Kidney capillary endothelial cell (primary cell): ENCODE measurements at regions not wholly inside any gene's neighbourhood (a gene's known extent, or its start where the extent isn't known, plus 50 kb on each side); places are given as distances from the start of the nearest gene placed in this dataset.

ENCODE experiments used
- DNase-seq: peaks from one replicate; pipeline ENCODE4 v3.0.0-alpha.2; 2018; ENCODE audit warnings: low spot score

DNA sequence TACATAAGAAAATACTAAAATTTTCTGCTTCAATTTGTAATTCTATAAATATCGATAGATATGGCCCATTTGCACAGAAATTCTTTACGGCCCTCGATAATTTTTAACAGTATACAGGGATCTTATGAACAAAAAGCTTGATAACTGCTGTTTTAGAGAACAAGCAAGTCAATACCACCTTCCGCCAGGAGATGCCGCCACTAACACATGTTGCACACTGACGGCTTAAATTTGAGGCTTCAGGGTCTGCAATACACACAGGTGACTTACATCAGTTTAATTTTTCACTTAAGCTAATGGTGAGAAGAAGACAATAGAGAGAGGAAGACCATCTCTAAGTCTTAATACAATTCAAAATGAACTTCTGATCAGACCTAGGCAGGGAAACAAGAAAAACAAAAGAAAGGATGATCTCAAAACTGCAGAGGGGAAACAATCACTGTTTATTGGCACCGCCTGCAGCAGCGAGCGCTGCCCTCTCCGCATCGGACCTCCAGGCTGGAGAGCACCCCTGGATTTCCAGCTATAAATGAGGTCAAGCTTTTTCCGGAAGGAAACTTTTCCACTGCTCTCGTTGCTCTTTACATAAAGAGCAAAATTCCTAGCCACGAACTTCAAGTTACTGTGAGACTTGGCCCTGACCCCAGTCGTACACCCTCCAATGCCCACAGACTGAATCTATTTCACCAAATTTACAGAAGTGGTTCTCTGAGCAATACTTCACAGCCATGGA, 53.9 kb downstream of the OTOR start:
- DNase-seq = peak; percentile 57

DNA sequence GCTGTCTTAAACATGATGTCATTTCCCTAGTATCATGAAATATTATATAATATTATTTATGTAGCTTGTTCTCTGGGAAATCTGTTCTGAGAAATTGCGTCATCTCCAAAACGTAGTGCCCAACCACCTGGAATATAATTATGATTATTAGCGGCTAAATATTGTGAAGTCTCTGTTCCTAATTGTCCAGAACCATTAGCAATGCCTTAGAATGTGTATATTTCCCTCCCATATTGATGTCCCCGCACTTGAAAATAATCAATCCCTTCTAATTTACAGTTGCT, 54.4 kb downstream of the OTOR start:
- no peak for DNase-seq

DNA sequence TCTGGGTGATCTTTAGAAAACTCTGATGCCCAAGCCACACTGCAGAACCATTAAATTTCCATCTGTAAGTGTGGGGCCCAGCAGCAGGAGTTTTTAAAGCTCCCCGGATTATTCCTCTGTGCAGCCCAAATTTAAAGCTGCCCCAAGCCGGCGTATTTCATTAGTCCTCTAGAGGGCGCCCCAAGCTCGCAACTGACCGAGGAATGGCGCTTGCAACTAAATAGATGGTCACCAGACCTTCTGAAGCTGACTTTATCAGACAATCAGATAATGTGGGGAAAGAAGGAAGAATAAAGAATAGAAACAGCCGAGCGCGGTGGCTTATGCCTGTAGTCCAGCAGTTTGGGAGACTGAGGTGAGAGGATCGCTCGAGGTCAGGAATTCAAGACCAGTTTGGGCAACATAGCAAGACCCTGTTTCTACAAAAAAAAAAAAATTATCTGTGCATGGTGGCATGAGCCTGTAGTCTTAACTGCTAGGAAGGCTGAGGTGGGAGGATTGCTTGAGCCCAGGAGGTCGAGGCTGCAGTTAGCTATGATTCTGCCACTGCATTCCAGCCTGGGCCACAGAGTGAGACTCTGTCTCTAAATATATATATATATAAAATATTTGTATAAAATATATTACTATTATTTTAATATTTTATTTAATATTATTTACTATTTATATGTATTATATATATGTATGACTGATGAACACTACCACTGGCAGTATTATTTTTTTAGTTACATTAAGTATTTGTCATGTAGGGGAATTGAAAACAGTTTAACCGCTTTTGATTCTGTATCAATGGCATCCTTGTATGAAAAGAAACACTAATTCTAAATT, 56.0 kb downstream of the OTOR start:
- DNase-seq = peak; percentile 47

DNA sequence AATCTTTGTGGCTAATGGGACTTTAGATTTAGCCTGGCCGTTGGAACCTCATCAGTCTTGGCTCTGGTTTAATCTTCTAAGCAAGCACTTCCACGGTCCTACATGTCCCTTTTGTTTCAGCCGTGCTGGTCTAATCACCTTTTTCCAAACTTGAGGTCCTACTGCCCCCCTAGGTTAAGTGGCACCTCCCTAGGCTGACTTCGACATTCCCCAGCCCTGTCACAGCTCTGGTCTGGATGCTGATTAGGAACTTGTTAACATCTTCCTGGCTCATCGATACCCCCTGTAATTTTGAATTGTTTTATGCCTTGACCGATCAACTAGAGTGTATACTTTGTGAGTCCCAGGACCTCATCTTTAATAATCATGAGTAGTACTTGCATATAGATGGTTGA, 56.6 kb downstream of the OTOR start:
- no peak for DNase-seq

DNA sequence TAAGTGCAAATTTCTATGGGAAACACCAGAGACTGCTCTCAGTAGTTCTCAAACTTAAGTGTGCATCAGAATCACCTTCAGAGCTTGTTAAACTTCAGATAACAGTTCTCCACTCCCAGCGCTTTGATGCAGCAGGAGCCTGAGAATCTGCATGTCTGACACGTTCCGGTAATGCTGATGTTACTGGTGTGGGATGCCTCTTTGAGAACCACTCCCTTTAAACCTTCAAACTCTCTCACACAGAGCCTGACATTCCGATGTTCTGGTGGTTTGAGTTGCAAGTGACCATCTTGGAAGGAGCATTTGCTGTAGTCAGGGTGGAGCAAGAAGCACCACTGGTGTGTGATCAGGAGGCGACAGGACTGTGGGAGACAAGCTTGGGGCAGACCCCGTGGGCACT, 57.9 kb downstream of the OTOR start:
- DNase-seq = no peak

DNA sequence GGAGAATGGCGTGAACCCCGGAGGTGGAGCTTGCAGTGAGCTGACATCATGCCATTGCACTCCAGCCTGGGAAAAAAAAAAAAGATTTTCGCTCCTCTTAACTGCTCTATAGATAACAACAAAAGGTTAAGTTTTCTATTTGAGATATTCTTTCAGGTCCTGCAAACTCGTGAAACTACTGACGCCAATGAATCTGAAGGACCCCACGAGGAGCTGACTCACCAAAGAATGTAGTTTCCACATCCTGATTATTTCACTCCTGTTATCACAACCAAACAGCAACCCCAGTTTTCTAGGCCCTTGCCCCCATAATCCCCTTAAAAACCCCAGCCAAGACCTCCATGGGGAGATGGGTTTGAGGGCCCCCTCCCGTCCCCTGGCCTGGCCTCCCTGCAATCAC, 58.7 kb downstream of the OTOR start:
- no peak for DNase-seq

DNA sequence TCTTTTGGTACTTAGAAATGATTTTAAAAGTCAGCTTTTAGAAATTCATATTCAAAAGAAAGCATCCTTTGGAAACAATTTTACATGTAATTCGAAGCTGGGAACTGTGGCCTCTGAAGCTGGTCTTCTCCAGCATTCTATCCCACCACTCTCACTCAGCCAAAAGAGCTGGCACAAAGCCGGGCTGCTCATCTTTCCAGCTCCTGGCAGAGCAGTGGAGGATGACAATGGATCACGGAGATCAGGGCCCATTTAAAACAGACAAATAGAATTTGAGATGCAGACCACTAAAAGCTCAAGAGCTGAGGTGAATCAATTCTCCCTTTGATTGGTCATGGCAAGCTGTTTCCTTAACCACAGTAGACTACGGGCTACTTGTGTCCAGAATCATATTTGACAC, 60.6 kb downstream of the OTOR start:
- no peak for DNase-seq

DNA sequence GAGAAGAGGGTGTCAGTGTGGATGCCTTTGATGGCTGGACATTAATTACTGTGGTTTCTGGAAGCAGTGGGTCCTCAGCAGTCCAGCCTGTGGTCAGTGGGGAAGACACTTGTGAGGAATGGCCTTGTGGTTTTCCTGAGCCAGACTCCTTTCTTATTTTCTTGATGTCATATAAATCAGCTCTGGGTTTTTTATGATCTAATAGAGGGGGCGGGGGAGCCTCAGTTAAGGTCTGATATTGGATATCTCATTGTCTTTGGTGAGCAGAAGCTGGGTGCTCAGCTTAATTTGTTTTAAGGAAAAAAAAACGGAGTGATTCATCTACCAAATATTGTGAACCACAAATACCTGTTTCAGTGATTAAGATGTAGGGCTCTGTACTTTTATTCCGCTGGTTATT, 62.1 kb downstream of the OTOR start:
- DNase-seq = no peak

DNA sequence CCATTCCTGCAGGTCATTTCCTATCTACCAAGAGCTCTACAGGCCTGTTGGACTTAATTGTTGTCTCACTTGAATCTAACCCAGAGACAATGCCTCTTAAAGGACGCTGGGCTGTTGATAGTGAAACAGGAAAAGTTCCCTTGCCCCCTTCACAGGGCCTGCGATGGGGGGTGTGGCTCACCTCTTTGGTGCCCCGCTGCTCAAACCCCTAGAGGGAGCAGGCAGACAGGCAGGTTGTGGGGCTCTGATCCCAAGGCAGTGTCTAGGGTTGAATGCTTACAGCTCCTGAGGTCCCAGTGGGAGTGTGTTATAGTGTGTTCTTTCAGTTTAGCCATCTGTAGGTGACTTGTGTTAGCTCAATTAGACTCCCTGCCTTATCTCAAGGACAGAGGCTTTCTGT, 68.0 kb downstream of the OTOR start:
- DNase-seq = no peak

DNA sequence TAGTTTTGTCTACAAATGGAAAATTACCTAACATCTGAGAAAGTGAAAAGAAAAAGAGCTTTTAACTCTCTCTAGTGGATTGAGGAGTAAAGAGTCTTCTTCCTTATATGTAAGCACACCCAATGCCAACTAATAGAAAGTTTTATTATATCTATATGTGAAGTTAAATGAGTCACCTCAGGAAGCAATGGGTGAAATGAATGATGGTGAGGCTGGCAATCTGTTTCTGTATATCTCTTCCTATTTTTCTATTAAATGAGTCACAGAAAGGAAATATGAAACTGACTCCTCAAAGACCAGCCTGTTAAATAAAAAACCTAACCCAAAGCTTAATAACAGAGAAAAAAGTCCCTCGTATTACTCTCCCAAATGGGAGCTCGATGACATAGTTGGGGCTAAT, 71.3 kb downstream of the OTOR start:
- peak; percentile 51 for DNase-seq

DNA sequence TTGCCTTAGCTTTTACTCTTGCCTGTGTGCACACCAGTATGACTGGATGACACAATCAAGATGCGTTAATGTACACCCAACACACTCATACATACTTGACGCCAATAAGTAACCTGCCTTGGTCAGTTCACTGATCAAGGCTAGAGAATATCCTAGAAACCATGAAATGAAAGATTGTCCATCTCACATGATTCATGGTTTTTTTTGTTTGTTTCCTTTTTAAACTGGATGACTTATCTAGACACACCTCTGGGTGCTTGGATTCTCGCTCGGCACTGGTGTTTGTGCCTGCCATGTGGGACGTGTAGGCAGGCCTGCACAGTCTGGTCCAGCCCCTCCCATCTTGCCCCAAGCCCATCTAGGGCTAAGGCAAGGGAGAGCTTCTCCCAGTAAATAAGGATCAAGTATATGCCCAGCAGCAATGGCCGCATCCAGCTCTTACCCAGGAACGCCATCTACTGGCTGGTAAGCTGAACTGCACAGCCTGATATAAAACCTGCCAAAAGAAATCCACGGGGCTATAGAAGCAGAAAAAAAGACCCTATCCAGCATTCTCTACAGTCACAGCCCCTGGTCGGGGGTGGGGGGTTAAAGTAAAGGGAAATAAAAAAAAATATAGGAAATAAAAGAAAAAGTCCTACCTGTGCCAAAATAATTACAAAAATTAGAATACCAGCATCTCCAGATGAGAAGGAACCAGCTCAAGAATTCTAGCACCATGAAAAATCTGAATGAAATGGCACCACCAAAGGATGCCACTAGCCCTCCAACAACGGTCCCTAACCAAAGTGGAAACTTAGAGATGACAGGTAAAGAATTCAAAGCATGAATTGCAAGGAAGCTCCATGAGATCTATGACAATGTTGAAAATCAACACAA, 73.3 kb downstream of the OTOR start:
- peak; percentile 44 for DNase-seq

DNA sequence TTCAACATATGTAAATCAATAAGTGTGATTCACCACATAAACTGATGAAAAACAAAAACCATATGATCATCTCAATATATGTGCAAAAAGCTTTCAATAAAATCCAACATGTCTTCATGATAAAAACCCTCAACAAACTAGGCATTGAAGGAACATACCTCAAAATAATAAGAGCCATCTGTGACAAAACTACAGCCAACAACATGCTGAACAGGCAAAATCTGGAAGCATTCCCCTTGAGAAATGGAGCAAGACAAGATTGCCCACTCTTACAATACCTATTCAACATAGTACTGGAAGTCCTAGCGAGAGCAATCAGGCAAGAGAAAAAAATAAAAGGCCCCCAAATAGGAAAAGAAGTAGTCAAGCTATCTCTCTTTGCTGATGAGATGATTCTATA, 76.5 kb downstream of the OTOR start:
- DNase-seq = no peak

DNA sequence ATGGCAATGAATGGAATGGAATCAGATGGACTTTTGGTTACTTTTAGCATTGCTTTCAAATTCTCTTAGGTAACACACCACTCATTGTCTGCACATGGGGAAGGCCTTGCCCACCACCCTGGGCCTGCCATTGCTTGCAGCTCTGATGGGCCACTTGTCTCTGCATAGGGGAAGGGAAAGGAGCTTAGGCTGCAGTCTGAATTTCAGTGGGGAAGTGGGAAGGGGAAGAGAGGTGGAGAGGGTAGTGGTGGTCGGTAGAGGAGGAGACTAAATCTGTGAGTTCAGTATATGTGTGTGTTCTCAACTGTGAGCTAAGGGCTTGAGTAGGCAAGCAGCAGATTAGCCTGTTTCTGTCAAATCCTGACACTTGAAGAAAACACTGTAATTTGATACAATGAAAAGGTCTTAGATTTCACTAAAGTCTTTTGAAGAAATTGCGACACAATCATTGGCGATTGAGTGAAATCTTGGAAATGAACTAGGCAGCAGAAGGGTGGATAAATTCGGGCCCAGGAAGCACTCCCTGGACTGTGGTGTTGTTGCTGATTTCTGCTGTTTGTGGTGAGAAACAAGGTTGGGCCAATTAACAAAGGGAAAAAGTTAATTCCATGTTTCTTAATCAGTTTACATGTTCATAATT, 80.6 kb downstream of the OTOR start:
- no peak for DNase-seq

DNA sequence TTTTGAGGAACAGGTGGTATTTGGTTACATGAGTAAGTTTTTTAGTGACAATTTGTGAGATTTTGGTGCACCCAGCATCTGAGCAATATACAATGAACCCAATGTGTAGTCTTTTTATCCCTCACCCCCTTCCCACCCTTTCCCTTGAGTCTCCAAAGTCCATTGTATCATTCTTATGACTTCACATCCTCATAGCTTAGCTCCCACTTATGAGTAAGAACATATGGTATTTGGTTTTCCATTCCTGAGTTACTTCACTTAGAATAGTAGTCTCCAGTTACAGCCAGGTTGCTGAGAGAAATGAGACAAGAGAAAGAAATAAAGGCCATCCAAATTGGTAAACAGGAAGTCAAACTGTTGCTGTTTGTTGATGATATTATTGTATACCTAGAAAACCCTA, 87.5 kb downstream of the OTOR start:
- peak; percentile 21 for DNase-seq

DNA sequence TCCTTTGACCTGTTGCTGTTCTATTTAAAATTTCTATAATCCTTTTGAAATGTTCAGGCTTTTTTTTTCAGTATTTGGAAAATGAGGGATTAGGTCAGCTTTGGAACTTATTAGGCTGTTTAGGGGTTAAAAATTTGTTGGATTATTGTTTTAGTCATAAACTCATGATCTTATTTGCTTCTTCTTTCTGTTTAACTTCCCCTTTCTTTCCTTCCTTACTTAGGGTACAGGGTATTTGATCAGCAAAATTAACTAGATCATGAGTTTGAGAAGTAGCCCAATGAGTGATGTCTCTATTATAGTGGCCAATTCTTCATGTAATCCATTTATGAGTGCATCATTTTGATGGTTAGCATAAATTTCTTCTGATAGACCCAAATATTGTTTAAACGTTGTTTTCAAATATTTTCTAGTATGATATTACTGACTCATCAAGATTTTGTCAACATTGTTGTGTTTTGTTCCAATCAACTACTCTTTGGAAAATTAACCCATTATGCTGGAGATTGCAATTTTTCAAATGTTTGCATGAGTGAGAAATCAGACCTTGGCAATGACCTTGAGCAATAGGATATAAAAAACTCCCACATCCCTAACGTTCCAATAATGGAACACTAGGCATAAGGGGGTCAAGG, 94.4 kb downstream of the OTOR start:
- DNase-seq = no peak

DNA sequence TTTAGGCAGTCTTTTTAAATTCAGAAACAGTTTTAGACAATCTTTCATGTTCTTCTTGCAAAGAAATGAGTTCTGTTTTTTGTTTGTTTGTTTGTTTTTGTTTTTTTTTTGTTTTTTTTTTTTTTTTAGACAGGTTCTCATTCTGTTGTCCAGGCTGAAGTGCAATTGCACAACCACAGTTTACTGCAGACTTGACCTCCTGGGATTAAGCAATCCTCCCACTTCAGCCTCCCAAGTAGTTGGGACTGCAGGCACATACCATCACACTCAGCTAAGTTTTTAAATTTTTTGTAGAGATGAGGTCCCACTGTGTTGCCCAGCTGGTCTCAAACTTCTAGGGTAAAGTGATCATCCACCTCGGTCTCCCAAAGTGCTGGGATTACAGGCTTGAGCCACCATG, 96.2 kb downstream of the OTOR start:
- DNase-seq = no peak

DNA sequence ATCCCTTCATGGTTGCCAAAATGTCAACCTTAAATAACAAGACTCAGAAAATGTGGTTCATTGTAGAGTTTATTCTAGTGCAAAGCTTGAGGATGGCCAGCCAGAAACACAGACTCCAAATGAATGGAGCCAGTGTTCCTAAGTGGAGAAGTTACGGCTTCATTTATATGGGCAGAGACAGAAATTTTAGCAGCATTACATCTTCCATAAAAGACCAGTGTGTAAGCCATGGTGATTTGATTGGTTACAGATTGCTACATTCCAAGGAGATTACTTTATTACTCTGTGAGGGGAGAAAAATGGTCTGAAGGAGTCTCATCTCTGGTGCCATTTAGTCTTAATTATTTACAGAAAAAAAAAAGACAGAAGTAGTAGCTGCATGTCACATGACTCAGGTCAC, 97.8 kb downstream of the OTOR start:
- DNase-seq = no peak

DNA sequence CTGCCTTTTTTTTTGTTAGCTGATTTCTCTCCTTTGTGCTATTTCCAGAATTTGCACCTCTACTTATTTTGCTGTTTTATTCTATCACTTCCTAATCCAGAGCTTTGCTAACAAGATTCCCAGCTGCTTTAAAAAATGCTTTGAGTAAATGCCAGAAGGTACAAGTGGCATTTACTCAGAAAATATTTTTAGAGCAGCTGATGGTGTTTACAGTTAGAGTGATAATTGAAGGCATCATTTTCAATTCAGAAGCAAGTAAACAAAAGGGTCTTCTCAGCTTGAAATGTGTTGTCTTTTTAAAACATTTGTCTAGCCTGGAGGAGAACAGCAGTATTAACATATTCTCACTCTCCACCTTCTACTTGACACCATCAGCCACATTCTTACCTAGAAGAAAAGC, 99.9 kb downstream of the OTOR start:
- DNase-seq = no peak

DNA sequence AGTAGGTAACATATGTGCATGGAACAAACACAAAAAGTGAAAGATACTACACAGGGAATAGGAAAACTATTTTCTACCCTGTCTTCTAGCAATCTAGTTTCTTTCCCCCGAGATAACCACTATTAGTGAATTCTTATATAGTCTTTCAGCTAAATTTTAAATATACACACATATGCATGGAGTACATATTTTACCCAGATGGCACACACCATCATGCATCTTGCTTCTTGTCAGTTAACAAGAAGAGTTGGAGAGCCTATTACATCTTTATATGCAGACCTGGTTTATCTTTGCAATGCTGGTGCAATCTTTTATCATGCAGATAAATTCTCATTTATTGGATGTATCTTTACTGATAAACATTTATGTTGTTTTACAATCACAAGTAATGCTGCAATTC, 100.4 kb downstream of the OTOR start:
- no peak for DNase-seq

DNA sequence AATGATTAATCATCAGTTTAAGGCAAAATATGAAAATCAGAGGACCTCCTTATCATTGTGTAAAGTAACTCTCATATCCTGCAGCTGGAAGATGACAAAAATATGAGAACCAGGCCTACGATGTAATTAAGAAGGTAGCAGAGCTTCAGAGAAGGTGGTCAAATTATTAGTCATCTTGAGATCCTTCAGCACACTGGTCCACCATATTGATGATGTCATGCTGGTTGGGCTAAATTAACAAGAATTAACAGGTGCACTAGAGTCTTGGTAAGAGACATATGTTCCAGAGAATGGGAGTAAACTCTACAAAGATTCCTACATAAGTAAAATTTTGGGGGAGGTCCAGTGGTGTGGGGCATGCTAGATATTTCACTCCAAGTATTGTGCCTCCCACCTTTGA, 112.8 kb downstream of the OTOR start:
- no peak for DNase-seq

DNA sequence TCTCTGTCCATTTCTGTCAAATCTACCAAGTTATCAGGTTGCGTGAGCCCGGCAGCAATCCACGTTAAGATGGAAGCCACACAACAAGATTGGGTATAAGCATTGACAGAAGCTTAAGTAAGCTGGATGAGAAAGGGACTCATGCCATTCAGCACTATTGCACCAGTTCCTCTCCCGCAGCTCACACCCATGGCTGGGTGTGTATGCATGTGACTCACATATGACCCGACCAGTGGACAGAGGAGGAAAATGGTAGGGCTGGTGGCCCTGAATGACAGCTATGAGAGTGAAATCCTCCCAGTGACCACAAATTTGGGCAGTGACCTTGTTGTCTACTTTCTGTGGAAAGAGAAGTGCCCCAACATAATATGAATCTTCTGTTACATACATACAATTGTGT, 113.5 kb downstream of the OTOR start:
- no peak for DNase-seq

DNA sequence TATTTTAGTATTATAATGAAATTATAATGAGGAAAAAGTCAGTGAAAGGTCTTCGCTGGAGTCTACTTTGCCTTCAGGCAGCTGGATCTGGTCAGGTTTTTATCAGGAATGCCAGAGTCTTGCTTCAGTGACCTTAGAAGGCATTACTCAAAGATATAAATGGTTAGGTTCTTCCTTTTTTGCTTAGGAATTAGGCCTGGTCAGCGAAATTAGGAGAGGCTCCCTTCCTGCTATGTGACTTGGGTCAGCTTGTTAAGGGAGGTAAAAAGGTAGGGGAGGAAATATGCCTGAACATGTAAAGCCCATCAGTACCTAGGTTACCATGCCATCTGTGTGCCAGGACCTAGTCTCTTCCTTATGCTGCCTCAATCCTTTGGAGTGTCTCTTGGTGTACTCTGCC, 115.1 kb downstream of the OTOR start:
- DNase-seq = no peak
